ENCODE measurements at regions not wholly inside any gene's neighbourhood (a gene's known extent, or its start where the extent isn't known, plus 50 kb on each side); places are given as distances from the start of the nearest gene placed in this dataset.
"Not testable (repeated sequence)": the region's sequence is repeated elsewhere in the genome, so short reads cannot be mapped to it uniquely, and the experiment has no call there.

DNA sequence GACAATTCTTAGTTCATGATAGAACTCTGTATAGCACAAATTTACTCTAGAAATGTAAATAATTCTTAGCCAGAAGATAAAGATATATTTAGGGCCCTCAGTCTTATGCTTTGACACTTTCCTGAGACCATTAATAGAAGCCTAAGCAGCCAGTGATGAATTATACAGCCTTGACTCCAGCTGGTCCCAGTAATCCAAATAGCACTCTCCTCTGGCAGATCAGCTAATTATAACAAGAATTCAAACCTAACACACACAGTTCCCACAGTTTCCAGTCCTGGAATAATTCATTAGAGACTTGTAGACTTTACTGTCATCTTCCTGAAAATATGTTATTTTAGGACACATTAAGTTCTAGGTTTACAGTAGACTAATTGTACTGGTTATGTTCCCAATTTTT is 50.4 kb downstream of the SHOC1 start:
- DNase-seq (ENCODE audit: low read depth, low spot score): no peak

GRCh38 chr9:111743275-111743674 is 51.5 kb downstream of the SHOC1 start:
- no peak for DNase-seq (ENCODE audit: low read depth, low spot score)

GRCh38 chr9:111740739-111741138 is 54.0 kb downstream of the SHOC1 start:
- peak; percentile 32 for DNase-seq (ENCODE audit: low read depth, low spot score)

- DNase-seq (ENCODE audit: low read depth, low spot score): no peak
Observed at GRCh38 chr9:111736714-111737113, 58.0 kb downstream of the SHOC1 start.

DNA sequence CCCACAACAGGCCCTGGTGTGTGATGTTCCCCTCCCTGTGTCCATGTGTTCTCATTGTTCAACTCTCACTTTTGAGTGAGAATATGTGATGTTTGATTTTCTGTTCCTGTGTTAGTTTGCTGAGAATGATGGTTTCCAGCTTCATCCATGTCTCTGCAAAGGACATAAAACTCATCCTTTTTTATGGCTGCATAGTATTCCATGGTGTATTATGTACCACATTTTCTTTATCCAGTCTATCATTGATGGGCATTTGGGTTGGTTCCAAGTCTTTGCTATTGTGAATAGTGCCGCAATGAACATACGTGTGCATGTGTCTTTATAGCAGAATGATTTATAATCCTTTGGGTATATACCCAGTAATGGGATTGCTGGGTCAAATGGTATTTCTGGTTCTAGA is 59.4 kb downstream of the SHOC1 start:
- DNase-seq (ENCODE audit: low read depth, low spot score): not testable (repeated sequence)

- DNase-seq (ENCODE audit: low read depth, low spot score): no peak
Observed at GRCh38 chr9:111731928-111732327, 62.8 kb downstream of the SHOC1 start.

DNA sequence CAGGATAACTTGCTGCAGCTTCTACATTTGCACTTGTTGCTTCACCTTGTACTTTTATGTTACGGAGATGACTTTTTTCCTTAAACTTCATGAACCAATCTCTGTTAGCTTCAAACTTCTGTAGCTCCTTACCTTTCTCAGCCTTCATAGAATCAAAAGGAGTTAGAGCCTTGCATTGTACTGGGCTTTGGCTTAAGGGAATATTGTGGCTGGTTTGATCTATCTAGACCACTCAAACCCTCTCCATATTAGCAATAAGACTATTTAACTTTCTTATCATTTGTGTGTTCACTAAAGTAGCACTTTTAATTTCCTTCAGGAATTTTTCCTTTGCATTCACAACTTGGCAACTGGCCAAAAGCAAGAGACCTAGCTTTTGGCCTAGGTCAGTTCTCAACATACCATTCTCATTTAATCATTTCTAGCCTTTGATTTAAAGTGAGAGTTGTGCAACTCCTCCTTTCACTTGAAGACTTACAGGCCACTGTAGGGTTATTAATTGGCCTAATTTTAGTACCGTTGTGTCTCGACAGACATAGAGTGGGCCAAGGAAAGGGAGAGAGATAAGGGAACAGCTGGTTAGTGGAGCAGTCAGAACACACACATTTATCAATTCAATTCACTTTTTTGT is 63.7 kb downstream of the SHOC1 start:
- DNase-seq (ENCODE audit: low read depth, low spot score): no peak

DNA sequence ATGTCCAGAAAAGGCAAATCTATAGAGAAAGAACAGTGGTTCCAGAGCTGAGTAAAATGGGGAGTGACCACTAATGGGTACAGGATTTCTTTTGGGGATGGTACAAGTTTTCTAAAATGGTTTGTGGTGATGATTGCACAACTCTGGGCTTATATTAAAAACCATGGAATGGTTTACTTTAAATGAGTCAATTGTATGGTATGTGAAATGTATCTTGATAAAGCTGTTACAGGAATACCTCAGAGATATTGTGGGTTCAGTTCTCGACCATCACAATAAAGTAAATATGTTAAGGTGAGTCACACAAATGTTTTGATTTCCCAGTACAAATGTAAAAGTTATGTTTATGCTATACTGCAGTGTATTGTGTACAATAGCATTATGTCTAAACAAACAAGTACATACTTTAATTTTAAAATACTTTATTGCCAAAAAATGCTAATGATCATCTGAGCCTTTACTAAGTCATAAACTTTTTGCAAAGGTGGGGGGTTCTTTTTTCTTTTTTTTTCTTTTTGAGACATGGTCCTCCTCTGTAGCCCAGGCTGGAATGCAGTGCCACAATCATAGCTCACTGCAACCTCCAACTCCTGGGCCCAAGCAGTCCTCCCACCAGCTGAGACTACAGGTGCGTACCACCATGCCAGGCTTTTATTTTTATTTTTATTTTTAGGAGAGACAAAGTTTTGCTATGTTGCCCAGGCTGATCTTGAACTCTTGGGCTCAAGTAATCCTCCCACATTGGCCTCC is 65.9 kb downstream of the SHOC1 start:
- DNase-seq (ENCODE audit: low read depth, low spot score): no peak

GRCh38 chr9:111728143-111728542 is 66.6 kb downstream of the SHOC1 start:
- no peak for DNase-seq (ENCODE audit: low read depth, low spot score)

DNA sequence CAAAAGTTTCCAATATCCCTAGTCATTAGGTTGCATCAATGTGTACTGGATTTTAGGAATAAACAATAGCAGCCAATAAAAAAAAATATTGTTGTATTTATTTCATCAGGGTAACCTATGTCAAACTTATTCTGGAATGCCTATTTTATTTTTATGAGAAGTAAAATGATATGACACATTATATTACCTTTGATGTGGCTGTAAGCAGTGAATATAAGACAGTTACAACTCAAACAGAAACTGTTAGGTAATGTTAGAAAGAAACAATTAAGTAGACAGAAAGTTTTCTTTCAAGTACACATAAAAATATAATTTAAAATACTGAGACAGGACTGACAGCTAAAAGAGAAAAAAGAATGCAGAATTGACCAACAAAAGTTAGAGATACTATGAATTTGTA is 65.5 kb downstream of the GNG10 start:
- DNase-seq (ENCODE audit: low read depth, low spot score): no peak

DNA sequence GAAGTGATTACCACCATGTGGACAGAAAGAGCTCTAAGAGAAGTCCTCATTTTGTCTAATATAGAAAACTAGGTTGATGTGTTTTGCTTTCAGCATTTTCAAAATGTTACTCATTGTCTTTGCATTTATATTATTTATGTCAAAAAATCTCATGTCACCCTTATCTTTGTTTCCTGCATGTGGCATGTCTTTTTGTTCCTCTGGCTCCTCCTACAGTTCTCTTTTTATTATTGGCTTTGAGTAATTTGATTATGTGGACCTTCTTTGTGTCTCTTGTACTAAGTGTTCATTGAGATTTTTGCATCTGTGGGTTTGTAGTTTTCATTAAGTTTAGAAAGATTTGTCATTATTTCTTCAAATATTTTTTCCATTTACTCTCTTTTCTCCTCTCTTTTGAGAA is 58.8 kb downstream of the GNG10 start:
- DNase-seq (ENCODE audit: low read depth, low spot score): no peak
